Left renal pelvis (tissue), 4 donors: ENCODE measurements at regions not wholly inside any gene's neighbourhood (a gene's known extent, or its start where the extent isn't known, plus 50 kb on each side); places are given as distances from the start of the nearest gene placed in this dataset.

Experiments used
- DNase-seq, 4 donors: peaks; one replicate each; pipeline ENCODE4 v3.0.0-alpha.2; 2013; ENCODE audit warnings: low read depth in 4 of 4, low spot score in 3 of 4

DNA sequence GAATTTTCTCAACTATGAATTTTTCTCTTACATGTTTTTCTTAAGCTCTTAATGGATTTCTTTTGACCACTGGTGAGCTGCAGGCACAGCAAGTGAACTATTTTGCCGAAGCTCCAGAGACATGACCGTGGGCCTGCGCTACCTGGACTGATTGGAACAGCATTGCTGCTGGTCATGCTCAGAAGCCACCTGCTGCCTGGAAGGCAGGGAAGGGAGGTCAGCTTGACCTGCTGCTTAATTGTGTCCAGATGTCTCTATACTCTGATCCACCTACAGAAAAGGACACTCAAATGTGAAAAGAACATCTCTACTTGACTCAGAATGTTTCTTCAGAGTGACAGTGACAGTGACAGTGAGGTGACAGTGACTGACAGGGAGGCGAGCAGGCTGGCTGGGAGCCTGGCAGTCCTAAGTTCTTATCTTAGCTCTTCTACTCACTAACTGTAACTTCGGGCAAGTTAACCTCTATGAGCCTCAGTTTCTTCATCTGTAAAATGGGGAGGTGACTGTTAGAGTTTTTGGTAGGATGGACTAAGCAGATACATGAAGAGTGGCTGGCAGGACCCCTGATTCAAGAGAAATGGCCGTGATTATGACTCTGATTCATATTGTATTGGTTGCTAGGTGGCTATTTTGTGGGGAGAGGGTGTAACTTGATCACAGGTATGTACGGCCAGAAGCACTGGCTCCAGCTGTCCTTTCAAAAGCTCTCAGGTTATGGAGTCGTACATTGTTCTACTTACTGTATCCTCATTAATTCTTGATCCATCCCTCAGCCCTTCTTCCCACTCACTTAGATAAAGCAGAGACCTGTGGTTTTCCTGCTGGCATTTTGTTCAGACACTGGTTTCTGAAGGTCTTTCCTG is 54.8 kb upstream of the DLG1 start:
- DNase-seq, result no peak

DNA sequence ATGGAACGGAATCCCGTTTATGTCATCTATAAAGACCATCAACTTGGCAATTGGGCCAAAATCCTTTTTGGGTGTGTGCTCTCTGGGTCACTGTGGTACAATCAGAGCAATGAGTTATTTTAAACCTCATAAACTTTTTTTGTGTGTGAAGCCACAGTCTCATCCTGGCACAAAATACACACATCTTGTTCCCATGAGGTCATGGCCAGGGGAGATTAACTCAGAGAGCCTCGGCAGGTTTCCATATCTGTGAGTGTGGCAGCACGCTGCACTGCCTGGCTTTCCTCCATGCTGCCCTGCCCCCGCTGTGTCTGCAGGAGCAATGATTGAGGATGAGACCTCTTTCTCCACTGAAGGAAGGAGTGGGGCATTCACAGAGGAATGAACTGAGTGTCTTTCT is 54.0 kb upstream of the DLG1 start:
- no peak for DNase-seq

DNA sequence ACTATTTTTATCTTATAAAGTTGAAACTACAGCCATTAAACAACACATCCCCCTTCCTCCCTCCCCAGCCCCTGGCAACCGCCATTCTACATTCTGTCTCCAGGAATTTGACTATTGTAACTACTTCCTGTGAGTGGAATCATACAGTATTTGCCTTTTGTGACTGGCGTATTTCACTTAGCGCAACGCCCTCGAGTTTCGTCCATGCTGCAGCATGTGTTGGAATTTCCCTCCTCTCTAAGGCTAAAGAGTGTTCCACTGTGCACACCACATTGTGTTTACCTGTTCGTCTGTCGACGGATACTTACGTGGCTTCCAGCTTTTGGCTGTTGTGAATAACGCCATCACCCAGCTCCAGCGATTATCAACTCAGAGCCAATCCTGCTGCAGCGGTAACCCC is 52.0 kb upstream of the DLG1 start:
- no peak for DNase-seq

DNA sequence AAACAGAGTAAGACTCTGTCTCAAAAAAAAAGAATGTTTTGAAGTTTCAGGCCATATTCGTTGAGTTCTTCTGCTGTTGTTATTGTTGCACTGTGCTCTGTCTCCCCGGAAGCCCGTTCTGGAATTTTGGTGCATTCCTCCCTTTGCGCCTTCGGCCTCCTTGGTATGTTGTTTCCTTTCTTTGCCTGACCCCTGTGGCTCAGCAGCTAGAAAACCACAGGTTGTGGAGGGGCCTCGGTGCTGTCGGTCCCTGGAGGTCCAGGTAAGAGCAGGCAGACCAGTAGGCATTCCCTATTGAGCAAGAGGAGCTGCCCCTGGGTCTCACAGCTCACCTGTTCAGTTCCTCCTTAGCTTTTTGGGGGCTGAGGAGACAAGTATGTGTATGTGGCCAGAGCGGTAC is 51.0 kb upstream of the DLG1 start:
- no peak for DNase-seq
